ENCODE measurements at regions not wholly inside any gene's neighbourhood (a gene's known extent, or its start where the extent isn't known, plus 50 kb on each side); places are given as distances from the start of the nearest gene placed in this dataset.

DNA sequence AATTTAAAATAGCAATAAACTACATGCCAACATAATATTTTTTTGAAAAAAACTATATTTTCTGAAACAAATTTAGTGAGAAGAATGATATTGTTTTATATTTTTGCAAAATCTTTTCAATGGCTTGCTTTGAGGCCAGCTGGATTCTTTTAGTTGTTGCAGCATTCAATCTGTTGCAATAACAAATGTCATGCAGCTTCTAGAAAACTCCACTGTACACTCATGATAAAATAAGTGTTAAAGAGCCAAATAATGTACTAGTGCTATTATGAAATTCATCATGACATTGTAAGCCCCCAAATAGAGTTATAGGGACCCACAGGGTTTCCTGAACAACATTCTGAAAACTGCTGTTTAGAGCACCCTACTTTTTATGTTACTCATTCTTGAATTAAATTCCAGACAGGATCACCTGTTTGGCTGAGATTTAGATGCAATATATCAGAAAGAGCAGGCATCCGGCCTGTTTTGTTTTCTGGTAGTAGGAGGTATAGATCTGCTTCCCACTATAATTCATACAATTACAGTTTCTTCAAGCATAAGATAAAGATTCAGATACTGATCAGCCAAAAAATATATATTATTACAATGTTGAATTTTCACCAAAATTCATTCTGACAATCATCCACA is 703.0 kb upstream of the ZNF385D start:
- TF ChIP-seq, protein P1, sequence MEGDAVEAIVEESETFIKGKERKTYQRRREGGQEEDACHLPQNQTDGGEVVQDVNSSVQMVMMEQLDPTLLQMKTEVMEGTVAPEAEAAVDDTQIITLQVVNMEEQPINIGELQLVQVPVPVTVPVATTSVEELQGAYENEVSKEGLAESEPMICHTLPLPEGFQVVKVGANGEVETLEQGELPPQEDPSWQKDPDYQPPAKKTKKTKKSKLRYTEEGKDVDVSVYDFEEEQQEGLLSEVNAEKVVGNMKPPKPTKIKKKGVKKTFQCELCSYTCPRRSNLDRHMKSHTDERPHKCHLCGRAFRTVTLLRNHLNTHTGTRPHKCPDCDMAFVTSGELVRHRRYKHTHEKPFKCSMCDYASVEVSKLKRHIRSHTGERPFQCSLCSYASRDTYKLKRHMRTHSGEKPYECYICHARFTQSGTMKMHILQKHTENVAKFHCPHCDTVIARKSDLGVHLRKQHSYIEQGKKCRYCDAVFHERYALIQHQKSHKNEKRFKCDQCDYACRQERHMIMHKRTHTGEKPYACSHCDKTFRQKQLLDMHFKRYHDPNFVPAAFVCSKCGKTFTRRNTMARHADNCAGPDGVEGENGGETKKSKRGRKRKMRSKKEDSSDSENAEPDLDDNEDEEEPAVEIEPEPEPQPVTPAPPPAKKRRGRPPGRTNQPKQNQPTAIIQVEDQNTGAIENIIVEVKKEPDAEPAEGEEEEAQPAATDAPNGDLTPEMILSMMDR (IDR thresholded peaks at IDR 0.05), result no peak
- no peak for TF ChIP-seq POLR2AphosphoS5 (IDR thresholded peaks at IDR 0.05)
- TF ChIP-seq POLR2A (IDR thresholded peaks at IDR 0.05), result no peak
